Mesendoderm (in vitro differentiated cells): ENCODE measurements at regions not wholly inside any gene's neighbourhood (a gene's known extent, or its start where the extent isn't known, plus 50 kb on each side); places are given as distances from the start of the nearest gene placed in this dataset.

Source experiments
- DNase-seq: peaks from one replicate; pipeline ENCODE4 v3.0.0; 2013
- H2AK5ac ChIP-seq: 2 replicates; pipeline ENCODE4 v1.6.1; 2013; ENCODE audit warnings: low read length, inconsistent platforms
- H2BK120ac ChIP-seq: 2 replicates; pipeline ENCODE4 v1.6.1; 2013; ENCODE audit warnings: low read depth, mild to moderate bottlenecking, low read length, moderate library complexity, mixed read lengths
- H2BK15ac ChIP-seq: replicated peaks from 2 replicates; pipeline ENCODE4 v1.6.1; 2013; ENCODE audit warnings: low read depth, mild to moderate bottlenecking, moderate library complexity
- H2BK5ac ChIP-seq: 2 replicates; pipeline ENCODE4 v1.6.1; 2013; ENCODE audit warnings: low read length, inconsistent platforms
- H3K18ac ChIP-seq: 2 replicates; pipeline ENCODE4 v1.6.1; 2013; ENCODE audit warnings: mild to moderate bottlenecking, low read length, mixed read lengths
- H3K23ac ChIP-seq: one replicate; pipeline ENCODE4 v1.6.1; 2013; ENCODE audit warnings: low read length
- H3K27ac ChIP-seq: 2 replicates; pipeline ENCODE4 v1.5.1; 2013; ENCODE audit warnings: low read depth, mild to moderate bottlenecking, inconsistent platforms, low read length, moderate library complexity
- H3K27me3 ChIP-seq: 2 replicates; pipeline ENCODE4 v1.6.1; 2013; ENCODE audit warnings: low read length, control low read depth, mild to moderate bottlenecking, inconsistent platforms; ENCODE audit not compliant: insufficient read depth, poor library complexity
- H3K36me3 ChIP-seq: 2 replicates; pipeline ENCODE4 v1.6.1; 2013; ENCODE audit warnings: low read length, inconsistent platforms; ENCODE audit not compliant: control insufficient read depth, insufficient read depth
- H3K4ac ChIP-seq: one replicate; pipeline ENCODE4 v1.6.1; 2013; ENCODE audit warnings: low read depth, mild to moderate bottlenecking, low read length, moderate library complexity
- H3K4me1 ChIP-seq: 2 replicates; pipeline ENCODE4 v1.6.1; 2013; ENCODE audit warnings: low read depth, low read length, inconsistent platforms; ENCODE audit not compliant: control insufficient read depth
- H3K4me2 ChIP-seq: 2 replicates; pipeline ENCODE4 v1.6.1; 2013; ENCODE audit warnings: low read length
- H3K4me3 ChIP-seq: 2 replicates; pipeline ENCODE4 v1.5.1; 2013; ENCODE audit warnings: mild to moderate bottlenecking, low read length
- H3K56ac ChIP-seq: one replicate; pipeline ENCODE4 v1.6.1; 2013; ENCODE audit warnings: low read length
- H3K79me1 ChIP-seq: 2 replicates; pipeline ENCODE4 v1.6.1; 2013; ENCODE audit warnings: low read length, inconsistent platforms
- H3K79me2 ChIP-seq: 2 replicates; pipeline ENCODE4 v1.6.1; 2013; ENCODE audit warnings: mild to moderate bottlenecking, low read length; ENCODE audit not compliant: control insufficient read depth, insufficient read depth
- H3K9ac ChIP-seq: 2 replicates; pipeline ENCODE4 v1.6.1; 2013; ENCODE audit warnings: low read length, inconsistent platforms
- H4K5ac ChIP-seq: one replicate; pipeline ENCODE4 v1.6.1; 2013; ENCODE audit warnings: low read length
- H4K8ac ChIP-seq: one replicate; pipeline ENCODE4 v1.6.1; 2013; ENCODE audit warnings: low read depth, mild to moderate bottlenecking, control low read depth, low read length, moderate library complexity
- WGBS: extraction: QIAGEN DNeasy Blood & Tissue Kit; methylation state at CpG from one replicate; pipeline ENCODE4 v1.1.7; 2013; ENCODE audit warnings: low lambda C conversion rate, missing lambda C conversion rate; ENCODE audit not compliant: insufficient coverage; ENCODE audit errors: extremely low coverage; 5-methylcytosine and 5-hydroxymethylcytosine counted together

GRCh38 chr18:2139691-2140090 is 431.6 kb downstream of the METTL4 start:
- H3K9ac ChIP-seq, result no peak overlapping the region

GRCh38 chr18:2143636-2144035 is 427.7 kb downstream of the METTL4 start:
- Histone ChIP-seq H2BK15ac (no peak overlapping the region), H3K4me3 (no peak overlapping the region), H4K8ac (no peak overlapping the region), H3K4ac (no peak overlapping the region), H3K23ac (no peak overlapping the region), H3K9ac (no peak overlapping the region), H3K18ac (no peak overlapping the region), H3K27ac (no peak overlapping the region), H3K4me1 (no peaks in the 10 kb centered on the region), H4K5ac (no peak overlapping the region), H2BK5ac (no peak overlapping the region), H2BK120ac (no peak overlapping the region), H3K79me2 (no peaks in the 10 kb centered on the region), H3K27me3 (no peaks in the 10 kb centered on the region), H3K79me1 (no peaks in the 10 kb centered on the region), H3K4me2 (no peak overlapping the region), H3K56ac (no peak overlapping the region), H3K36me3 (no peaks in the 10 kb centered on the region), H2AK5ac (no peak overlapping the region)
- no CpG with 5 or more reads among the region's 1 CpG for WGBS
- no peak for DNase-seq

More at GRCh38 chr18:2139691-2140090, 431.6 kb downstream of the METTL4 start:
- no peaks in the 10 kb centered on the region for H3K27me3 ChIP-seq
- H3K18ac ChIP-seq, result no peak overlapping the region
- no peak overlapping the region for H2BK5ac ChIP-seq
- no peaks in the 10 kb centered on the region for H3K79me2 ChIP-seq
- DNase-seq, result no peak
- H4K5ac ChIP-seq, result no peak overlapping the region
- no peak overlapping the region for H3K27ac ChIP-seq
- H3K56ac ChIP-seq, result no peak overlapping the region
- H2BK15ac ChIP-seq, result no peak overlapping the region
- H3K23ac ChIP-seq, result no peak overlapping the region
- no peaks in the 10 kb centered on the region for H3K36me3 ChIP-seq
- H3K4ac ChIP-seq, result no peak overlapping the region
- no peak overlapping the region for H2AK5ac ChIP-seq
- no peaks in the 10 kb centered on the region for H3K79me1 ChIP-seq
- H2BK120ac ChIP-seq, result no peak overlapping the region
- H4K8ac ChIP-seq, result no peak overlapping the region
- H3K4me2 ChIP-seq, result no peak overlapping the region
- no peak overlapping the region for H3K4me3 ChIP-seq
- WGBS, result no CpG with 5 or more reads among the region's 4 CpGs
- H3K4me1 ChIP-seq, result no peaks in the 10 kb centered on the region

- no CpG with 5 or more reads among the region's 3 CpGs for WGBS
- Histone ChIP-seq H3K36me3 (no peaks in the 10 kb centered on the region), H2BK15ac (no peak overlapping the region)
Observed at GRCh38 chr18:2144811-2145210, 426.5 kb downstream of the METTL4 start.

GRCh38 chr18:2146092-2146491 is 425.2 kb downstream of the METTL4 start:
- Histone ChIP-seq H4K5ac (no peak overlapping the region), H3K79me1 (no peaks in the 10 kb centered on the region), H3K27ac (no peak overlapping the region), H3K4me3 (no peak overlapping the region), H2BK15ac (no peak overlapping the region), H3K9ac (no peak overlapping the region), H3K4ac (no peak overlapping the region), H3K18ac (no peak overlapping the region), H3K4me1 (no peaks in the 10 kb centered on the region), H3K23ac (no peak overlapping the region), H3K27me3 (no peaks in the 10 kb centered on the region), H2BK5ac (no peak overlapping the region), H3K4me2 (no peak overlapping the region), H3K79me2 (no peaks in the 10 kb centered on the region), H3K56ac (no peak overlapping the region), H4K8ac (no peak overlapping the region), H2AK5ac (no peak overlapping the region), H3K36me3 (no peaks in the 10 kb centered on the region), H2BK120ac (no peak overlapping the region)
- DNase-seq, result no peak
- WGBS, result no CpG with 5 or more reads among the region's 2 CpGs

More at GRCh38 chr18:2144811-2145210, 426.5 kb downstream of the METTL4 start:
- no peak overlapping the region for H3K4me2 ChIP-seq
- H3K4me1 ChIP-seq, result no peaks in the 10 kb centered on the region
- no peak overlapping the region for H3K4me3 ChIP-seq
- H3K23ac ChIP-seq, result no peak overlapping the region
- H2BK5ac ChIP-seq, result no peak overlapping the region
- no peak overlapping the region for H4K5ac ChIP-seq
- no peak overlapping the region for H3K4ac ChIP-seq
- H3K79me2 ChIP-seq, result no peaks in the 10 kb centered on the region
- H3K79me1 ChIP-seq, result no peaks in the 10 kb centered on the region
- no peak overlapping the region for H2AK5ac ChIP-seq
- no peak overlapping the region for H3K56ac ChIP-seq
- no peak overlapping the region for H3K27ac ChIP-seq
- no peak overlapping the region for H2BK120ac ChIP-seq
- H3K27me3 ChIP-seq, result no peaks in the 10 kb centered on the region
- no peak for DNase-seq
- H4K8ac ChIP-seq, result no peak overlapping the region
- H3K18ac ChIP-seq, result no peak overlapping the region
- H3K9ac ChIP-seq, result no peak overlapping the region

- no peak overlapping the region for H4K5ac ChIP-seq
- DNase-seq, result no peak
- no peak overlapping the region for H4K8ac ChIP-seq
- H2BK15ac ChIP-seq, result no peak overlapping the region
- WGBS, result no CpG with 5 or more reads among the region's 2 CpGs
- no peak overlapping the region for H3K27ac ChIP-seq
- H3K9ac ChIP-seq, result no peak overlapping the region
- H3K4ac ChIP-seq, result no peak overlapping the region
- no peak overlapping the region for H3K56ac ChIP-seq
- no peak overlapping the region for H3K4me3 ChIP-seq
- H2AK5ac ChIP-seq, result no peak overlapping the region
- no peak overlapping the region for H2BK120ac ChIP-seq
- no peak overlapping the region for H3K18ac ChIP-seq
- no peaks in the 10 kb centered on the region for H3K36me3 ChIP-seq
- H3K27me3 ChIP-seq, result no peaks in the 10 kb centered on the region
- H3K23ac ChIP-seq, result no peak overlapping the region
- H2BK5ac ChIP-seq, result no peak overlapping the region
- no peaks in the 10 kb centered on the region for H3K79me2 ChIP-seq
- H3K4me2 ChIP-seq, result no peak overlapping the region
- H3K79me1 ChIP-seq, result no peaks in the 10 kb centered on the region
- no peaks in the 10 kb centered on the region for H3K4me1 ChIP-seq
Observed at GRCh38 chr18:2146754-2147153, 424.6 kb downstream of the METTL4 start.

- no peak overlapping the region for H3K27ac ChIP-seq
- H3K36me3 ChIP-seq, result no peaks in the 10 kb centered on the region
- H2BK120ac ChIP-seq, result no peak overlapping the region
- no peak overlapping the region for H3K23ac ChIP-seq
- H3K4me1 ChIP-seq, result no peaks in the 10 kb centered on the region
- no peak overlapping the region for H3K56ac ChIP-seq
- H2BK5ac ChIP-seq, result no peak overlapping the region
- H3K4me2 ChIP-seq, result no peak overlapping the region
- no peak overlapping the region for H4K5ac ChIP-seq
- no peak overlapping the region for H3K4ac ChIP-seq
- H3K18ac ChIP-seq, result no peak overlapping the region
- H2AK5ac ChIP-seq, result no peak overlapping the region
- no CpG with 5 or more reads among the region's 8 CpGs for whole genome bisulfite sequencing
- no peak overlapping the region for H3K9ac ChIP-seq
- H2BK15ac ChIP-seq, result no peak overlapping the region
- H4K8ac ChIP-seq, result no peak overlapping the region
- no peaks in the 10 kb centered on the region for H3K27me3 ChIP-seq
- no peaks in the 10 kb centered on the region for H3K79me1 ChIP-seq
- H3K4me3 ChIP-seq, result no peak overlapping the region
- H3K79me2 ChIP-seq, result no peaks in the 10 kb centered on the region
- DNase-seq, result no peak
Observed at GRCh38 chr18:2147476-2148230, 423.7 kb downstream of the METTL4 start.
